HG02852 (cell line): ENCODE measurements at regions not wholly inside any gene's neighbourhood (a gene's known extent, or its start where the extent isn't known, plus 50 kb on each side); places are given as distances from the start of the nearest gene placed in this dataset.
"Not testable (repeated sequence)": the region's sequence is repeated elsewhere in the genome, so short reads cannot be mapped to it uniquely, and the experiment has no call there.

Experiments
- ATAC-seq: cut with Tn5 transposase; IDR thresholded peaks from one replicate; pipeline ENCODE4 v1.9.1; 2021; ENCODE audit warnings: mild to moderate bottlenecking, moderate library complexity; ENCODE audit not compliant: unreplicated experiment

DNA sequence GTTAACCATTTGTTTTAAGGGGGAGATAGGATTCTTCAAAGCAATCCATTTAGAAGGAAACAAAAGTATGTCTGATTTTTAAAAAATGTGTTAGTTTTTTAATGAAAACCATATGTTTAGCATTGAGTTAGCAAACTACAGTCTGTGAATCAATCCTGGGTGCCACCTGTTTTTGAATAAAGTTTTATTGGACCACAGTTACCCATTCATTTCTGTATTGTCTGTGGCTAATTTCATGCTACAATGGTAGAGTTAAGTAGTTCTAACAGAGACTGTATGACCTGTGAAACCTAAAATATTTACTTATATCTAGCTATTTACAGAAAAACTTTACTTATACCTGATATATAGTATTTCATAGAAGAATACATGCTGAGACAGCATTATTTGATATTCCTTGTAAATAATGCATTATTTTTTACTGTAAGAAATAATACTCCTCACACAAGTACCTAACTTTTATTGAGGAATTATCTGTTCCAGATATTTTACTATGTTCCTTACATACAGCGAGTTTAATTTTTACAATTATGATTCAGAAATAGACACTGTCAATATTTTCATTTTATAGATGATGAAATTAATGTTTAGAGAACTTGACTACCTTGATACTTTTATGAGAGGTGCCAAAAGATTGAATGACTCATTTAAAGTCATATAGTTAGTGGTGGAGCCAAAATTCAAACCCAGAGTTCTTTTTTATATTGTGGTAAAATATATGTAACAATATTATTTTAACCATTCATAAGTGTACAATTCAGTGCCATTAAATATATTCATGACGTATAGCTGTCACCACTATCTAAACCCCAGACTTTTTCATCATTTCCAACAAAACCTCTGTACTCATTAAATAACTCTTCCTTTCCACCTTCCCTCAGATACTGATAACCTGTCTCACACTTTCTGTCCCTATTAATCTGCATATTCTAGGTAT, 122.0 kb downstream of the GLUD2 start:
- no peak for ATAC-seq

DNA sequence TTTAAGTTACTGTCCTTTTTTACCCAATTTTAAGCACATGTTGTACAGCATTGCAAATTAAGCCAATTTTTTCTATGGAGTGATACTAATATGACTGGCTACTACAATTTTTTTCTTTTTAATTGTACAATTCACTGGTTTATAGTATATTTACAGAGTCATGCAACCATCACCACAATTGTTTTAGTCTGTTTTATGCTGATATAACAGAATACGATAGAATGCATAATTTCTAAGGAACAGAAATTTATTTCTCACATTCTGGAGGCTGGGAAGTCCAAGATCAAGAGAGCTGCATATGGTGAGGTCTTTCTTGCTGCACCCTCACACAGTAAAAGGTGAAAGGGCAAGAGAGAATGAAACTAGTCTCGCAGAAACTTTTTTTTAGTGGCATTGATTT, 125.3 kb downstream of the GLUD2 start:
- ATAC-seq, result no peak

DNA sequence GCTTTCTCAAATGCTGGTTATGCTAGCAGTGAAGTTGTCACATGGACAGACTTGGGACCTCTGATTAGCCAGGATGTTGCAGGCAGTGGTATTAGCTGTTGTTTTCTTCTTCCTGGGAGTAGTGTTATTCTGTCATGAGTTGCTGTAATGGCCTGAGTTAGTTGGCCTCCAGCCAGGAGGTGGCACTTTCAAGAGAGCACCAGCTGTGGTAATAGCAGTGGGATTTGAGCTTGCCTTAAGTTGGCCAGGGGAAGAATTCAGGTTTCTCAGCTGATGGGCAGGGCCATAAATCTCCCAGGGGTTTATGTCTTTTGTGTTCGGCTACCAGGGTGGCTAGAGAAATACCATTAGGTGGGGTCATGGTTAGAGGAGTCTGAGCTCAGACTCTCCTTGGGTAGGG, 132.6 kb downstream of the GLUD2 start:
- no peak for ATAC-seq

GRCh38 chrX:121191779-121192178, 144.4 kb downstream of the GLUD2 start:
- ATAC-seq, result no peak

- no peak for ATAC-seq
These were observed 148.3 kb downstream of the GLUD2 start for GRCh38 chrX:121195719-121196118.

GRCh38 chrX:121196872-121197444, 149.5 kb downstream of the GLUD2 start:
- not testable (repeated sequence) for ATAC-seq

GRCh38 chrX:121208563-121208962, 161.2 kb downstream of the GLUD2 start:
- ATAC-seq, result no peak

DNA sequence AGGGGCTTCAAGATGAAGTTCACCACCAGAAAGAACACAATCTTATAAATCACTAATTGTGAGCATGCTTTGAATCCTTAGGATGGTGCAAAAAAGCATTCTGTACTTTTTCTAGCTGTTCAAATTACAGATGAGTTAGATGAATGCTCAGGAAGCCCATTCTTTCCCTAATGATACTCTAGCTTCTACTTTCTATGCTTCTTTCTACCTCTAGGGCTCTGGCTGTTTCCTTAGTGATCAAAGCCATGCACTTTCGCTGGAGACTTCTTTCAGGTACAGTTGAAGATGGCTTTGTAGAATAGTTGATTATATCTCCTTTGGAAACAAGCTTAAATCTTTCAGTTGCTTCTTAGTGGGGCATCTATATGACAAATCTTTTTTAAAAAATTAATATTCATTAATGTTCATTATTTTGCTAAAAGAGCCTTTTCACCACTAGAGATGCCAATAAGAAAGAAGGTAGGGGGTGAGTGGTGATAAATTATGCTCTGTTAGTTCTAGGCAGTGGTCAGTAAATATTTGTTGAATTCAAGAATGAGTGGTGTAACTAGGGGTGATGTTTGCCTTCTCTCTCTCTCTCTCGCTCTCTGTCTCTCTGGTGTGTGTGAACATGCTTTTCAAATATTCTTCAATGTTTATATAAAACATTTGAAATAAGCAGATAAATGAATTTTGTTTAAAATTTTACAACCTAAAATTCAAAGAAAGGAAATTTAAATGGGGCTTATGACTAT, 169.4 kb downstream of the GLUD2 start:
- no peak for ATAC-seq

DNA sequence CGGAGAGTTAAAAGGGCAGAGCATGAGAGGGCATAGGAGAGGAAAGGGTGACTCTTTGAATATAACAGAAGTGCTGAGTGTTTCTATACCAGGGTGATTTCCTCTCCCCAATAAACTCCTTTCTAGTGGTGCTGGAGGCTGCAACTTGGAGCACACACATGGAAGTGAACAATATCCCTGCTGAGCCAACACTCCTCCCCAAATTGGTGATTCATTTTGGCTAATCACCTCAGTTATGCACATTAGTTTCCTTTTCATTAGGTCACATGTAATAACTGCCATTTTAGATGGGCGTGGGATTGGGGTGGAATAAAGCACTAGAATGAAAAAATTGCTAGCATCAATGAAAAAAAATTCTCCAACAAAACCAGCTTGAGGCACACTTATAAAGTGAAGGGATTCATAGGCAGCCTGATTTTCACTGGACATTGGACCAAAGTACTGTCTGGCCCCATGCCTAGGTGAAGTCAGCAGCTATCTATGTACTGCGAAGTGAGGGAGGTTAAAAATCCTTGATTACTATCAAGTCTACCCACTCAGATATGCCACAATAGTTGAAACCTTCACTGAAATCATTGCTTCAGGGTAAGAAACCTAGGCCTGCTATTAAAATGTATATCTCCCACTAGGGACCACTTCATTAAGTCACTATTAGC, 174.0 kb downstream of the GLUD2 start:
- no peak for ATAC-seq

DNA sequence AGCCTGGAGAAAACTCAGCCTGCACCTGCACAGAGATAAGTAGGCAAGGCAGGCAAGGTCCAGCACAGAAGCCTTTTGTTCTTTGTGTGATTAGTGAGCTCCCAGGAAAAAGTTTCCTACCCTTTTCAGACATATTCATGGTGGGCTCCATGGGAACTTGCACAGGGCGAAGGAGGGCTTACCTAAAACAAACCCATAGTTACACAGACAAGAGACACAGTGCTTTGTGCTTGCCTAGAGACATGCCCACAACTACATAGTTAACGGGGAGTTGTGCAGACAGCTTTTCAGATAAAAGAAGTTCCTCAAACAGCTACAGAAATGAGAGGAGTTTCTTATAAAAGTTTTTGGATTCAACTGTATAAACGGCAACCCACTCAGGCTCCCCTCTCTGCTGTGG, 180.5 kb downstream of the GLUD2 start:
- ATAC-seq, result no peak

DNA sequence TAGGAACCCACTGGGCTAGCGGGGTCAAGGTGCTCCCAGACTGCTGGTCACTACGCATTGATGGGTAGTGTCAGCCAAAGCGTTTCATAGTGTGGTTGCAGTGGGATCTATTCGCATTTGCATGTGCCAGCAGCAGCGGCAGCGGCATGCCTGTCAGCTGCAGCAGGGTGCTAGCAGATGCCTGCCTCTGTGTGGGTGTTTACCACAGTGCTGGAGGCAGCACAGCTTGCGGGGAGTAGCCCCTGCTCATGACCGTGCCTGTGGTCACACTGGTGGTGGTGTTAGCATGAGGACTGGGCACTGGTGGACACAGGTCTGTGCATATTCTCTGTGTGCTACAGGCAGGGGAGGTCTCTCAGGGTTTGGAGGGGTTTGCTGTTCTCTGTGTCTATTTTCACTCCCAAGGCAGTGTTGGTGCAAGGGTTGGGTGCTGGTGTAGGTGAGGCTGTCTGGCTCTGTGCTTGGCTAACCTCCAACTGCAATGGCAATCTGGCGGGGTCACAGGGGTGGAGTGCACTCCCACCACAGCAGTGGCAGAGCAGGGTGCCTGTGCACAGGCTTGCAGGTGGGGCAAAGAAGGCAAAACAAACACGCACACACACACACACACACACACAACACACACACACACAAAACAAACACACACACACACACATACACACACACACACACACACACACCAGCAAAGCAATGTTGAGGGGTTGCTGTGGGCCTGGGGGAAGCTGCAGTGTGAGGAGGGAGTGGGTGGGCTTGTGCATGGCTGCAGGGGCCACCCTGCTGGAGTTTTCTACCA, 184.4 kb downstream of the GLUD2 start:
- ATAC-seq, result no peak

DNA sequence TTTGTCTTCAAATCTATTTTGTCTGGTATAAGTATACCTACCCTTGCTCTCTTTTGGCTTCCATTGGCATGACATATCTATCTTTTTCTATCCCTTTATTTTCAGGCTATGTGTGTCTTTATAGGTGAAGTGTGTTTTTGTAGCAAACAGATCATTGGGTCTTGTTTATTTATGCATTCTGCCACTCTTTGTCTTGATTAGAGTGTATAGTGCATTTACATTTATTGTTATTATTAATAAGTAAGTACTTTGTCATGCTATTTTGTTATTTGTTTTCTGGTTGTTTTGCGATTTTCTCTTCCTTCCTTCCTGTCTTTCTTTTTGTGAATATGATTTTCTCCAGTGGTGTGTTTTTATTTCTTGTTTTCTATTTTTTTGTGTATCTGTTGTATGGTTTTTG, 188.6 kb downstream of the GLUD2 start:
- ATAC-seq, result no peak

DNA sequence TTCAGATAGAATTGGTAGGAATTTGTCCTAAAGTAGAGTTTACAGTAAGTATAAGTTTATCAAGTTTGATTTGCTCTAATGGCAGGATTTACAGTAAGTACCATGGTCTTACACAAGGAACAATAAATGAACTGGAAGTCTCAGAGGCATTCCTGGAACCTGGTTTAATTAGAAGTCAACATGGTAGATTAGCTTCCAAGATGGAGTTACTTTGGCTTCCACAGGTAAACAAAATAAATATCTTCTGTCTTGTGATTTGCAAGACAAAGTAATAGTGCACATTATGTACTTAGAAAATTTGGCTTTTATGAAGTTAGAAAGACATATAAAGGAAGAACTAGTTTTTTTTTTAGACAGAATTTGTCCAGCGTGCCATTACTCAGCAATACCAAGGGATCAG, 190.7 kb downstream of the GLUD2 start:
- no peak for ATAC-seq

DNA sequence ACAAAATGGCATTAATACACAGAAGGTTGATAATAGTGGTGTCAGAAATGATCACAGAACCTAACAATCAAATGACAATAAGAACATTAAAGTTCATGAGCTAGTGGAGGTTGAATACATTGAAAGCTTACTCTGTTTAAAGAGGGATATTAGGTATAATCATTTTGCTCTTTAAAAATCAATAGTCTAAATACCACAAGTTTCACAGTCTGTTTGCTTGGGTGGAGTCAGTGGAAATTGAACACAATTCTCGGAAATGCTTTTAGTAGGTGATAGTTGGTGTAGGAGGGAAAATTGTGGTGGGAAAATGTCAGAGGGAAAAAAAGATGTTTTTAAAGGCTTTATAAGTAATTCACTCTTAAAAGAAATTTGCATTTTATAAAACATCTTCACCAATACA, 197.1 kb downstream of the GLUD2 start:
- ATAC-seq, result no peak

GRCh38 chrX:121245763-121246162, 198.4 kb downstream of the GLUD2 start:
- ATAC-seq, result no peak

GRCh38 chrX:121254336-121254735, 206.9 kb downstream of the GLUD2 start:
- ATAC-seq, result no peak

DNA sequence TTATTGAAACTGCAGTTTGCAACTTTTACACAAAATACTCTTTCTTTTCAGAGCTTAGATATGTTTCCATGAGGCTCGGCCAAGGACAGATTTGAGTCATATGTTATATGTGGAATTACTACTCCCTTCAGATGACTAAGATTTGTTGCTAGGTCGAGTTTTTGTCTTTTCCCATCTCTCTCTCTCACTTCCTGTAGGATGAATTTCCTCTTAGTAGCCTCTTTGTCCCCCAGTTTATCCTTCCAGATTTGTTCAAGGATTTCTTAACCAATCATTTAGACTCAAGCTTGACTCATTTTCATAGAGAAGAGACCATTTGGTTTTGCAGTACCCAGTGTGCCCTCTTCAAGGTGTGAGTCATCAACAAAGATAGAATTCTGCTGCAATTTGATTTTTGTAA, 209.2 kb downstream of the GLUD2 start:
- ATAC-seq, result no peak

- ATAC-seq, result no peak
These were observed 211.1 kb downstream of the GLUD2 start for GRCh38 chrX:121258545-121258944.

GRCh38 chrX:121259170-121259569, 211.8 kb downstream of the GLUD2 start:
- no peak for ATAC-seq

DNA sequence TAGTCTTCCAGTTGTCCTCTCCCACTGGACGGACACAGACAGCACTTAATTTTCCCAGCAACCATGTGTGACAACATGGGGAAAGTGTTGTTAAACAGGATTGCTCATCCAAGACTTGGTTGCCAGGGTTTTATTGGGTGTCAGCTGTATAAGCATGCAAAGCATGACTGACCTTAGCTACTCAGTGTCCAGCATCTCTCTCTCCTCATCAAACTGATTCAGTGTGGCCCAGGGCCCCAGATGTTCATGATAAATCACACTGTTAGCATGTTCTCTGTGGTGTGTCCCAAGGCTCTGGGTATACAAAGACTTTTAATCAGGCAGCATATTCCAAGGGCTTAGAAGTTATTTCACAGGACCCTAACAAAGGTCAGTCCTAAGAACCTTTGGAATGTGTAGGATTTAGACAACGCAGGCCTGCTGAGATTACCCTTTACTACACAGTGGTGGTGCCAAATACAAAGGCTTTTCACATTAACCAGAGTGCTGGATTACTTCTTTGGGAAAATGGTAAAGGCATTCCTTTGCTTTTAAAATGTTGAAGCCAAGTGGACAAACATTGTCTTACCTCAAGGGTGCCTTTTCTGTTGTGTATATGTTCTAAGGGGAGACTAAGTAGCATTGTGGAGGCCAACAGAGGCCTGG, 213.3 kb downstream of the GLUD2 start:
- ATAC-seq, result no peak
